CD14-positive monocyte (primary cell): ENCODE measurements at regions not wholly inside any gene's neighbourhood (a gene's known extent, or its start where the extent isn't known, plus 50 kb on each side); places are given as distances from the start of the nearest gene placed in this dataset.
A peak's percentile ranks its signal among the peaks of the same experiment; 100 is the strongest.

Source experiments
- DNase-seq, 3 donors: peaks; one replicate each; pipeline ENCODE4 v3.0.0-alpha.2; 2011 to 2022
- H2AFZ ChIP-seq: 2 replicates; pipeline ENCODE4 v1.6.0; 2012; ENCODE audit warnings: mild to moderate bottlenecking, low read depth, low read length, inconsistent platforms; ENCODE audit not compliant: insufficient read depth, poor library complexity, severe bottlenecking
- H3K27ac ChIP-seq, 2 donors: 1 replicate in 1 of 2; 2 replicates in 1 of 2; pipeline ENCODE4 v1.5.1; 2012 to 2013; ENCODE audit warnings: low read length in 2 of 2, control low read depth in 1 of 2, inconsistent platforms in 1 of 2, low read depth in 1 of 2, mild to moderate bottlenecking in 1 of 2
- H3K27me3 ChIP-seq, 2 donors: one replicate each; pipeline versions ENCODE4 v1.6.0 to v1.6.1; 2011 to 2013; ENCODE audit warnings: low read length in 2 of 2; ENCODE audit not compliant: control insufficient read depth in 2 of 2, insufficient read depth in 2 of 2
- H3K36me3 ChIP-seq, 2 donors: replicated peaks in 1 of 2; 1 replicate in 1 of 2; 2 replicates in 1 of 2; pipeline versions ENCODE4 v1.5.1 to v1.6.1; 2012 to 2013; ENCODE audit warnings: low read length in 2 of 2, control low read depth in 1 of 2, inconsistent platforms in 1 of 2, mild to moderate bottlenecking in 1 of 2; ENCODE audit not compliant: insufficient read depth in 2 of 2, control insufficient read depth in 1 of 2
- H3K4me1 ChIP-seq, 2 donors: 1 replicate in 1 of 2; 2 replicates in 1 of 2; pipeline versions ENCODE4 v1.5.1 to v1.6.1; 2012 to 2013; ENCODE audit warnings: low read length in 2 of 2, control low read depth in 1 of 2, inconsistent platforms in 1 of 2, mild to moderate bottlenecking in 1 of 2, moderate library complexity in 1 of 2; ENCODE audit not compliant: insufficient read depth in 2 of 2, control insufficient read depth in 1 of 2
- H3K4me2 ChIP-seq: replicated peaks from 2 replicates; pipeline ENCODE3; 2012; ENCODE audit warnings: low read length, moderate library complexity, mild to moderate bottlenecking; ENCODE audit not compliant: poor library complexity, severe bottlenecking; ENCODE audit errors: extremely low read depth
- H3K4me3 ChIP-seq, 3 experiments: fragments of 200-600 bp in 1 of 3; sonication (generic) in 1 of 3; replicated peaks in 1 of 3; 1 replicate in 2 of 3; 2 replicates in 1 of 3; pipeline ENCODE4 v1.5.1; 2011 to 2013; ENCODE audit warnings: low read length in 3 of 3, mild to moderate bottlenecking in 3 of 3, control low read depth in 2 of 3, low read depth in 2 of 3, inconsistent platforms in 1 of 3, moderate library complexity in 1 of 3
- H3K79me2 ChIP-seq: 2 replicates; pipeline ENCODE4 v1.6.0; 2012; ENCODE audit warnings: mild to moderate bottlenecking, control low read depth, inconsistent platforms, low read length, moderate library complexity; ENCODE audit not compliant: insufficient read depth
- H3K9ac ChIP-seq: 2 replicates; pipeline ENCODE4 v1.6.0; 2017; ENCODE audit warnings: low read length, mild to moderate bottlenecking; ENCODE audit not compliant: insufficient read depth, poor library complexity, severe bottlenecking
- H3K9me3 ChIP-seq, 2 donors: replicated peaks in 1 of 2; 1 replicate in 1 of 2; 2 replicates in 1 of 2; pipeline versions ENCODE4 v1.5.1 to v1.6.1; 2012 to 2013; ENCODE audit warnings: low read length in 2 of 2, control low read depth in 1 of 2; ENCODE audit not compliant: control insufficient read depth in 1 of 2, insufficient read depth in 1 of 2
- H4K20me1 ChIP-seq: 2 replicates; pipeline ENCODE4 v1.6.0; 2012; ENCODE audit warnings: mild to moderate bottlenecking, low read length, control low read depth, moderate library complexity; ENCODE audit not compliant: insufficient read depth
- H3K27ac Mint-ChIP-seq, 7 donors: one replicate each; pipeline ENCODE4 v1.8.0; 2020; ENCODE audit warnings: mild to moderate bottlenecking in 7 of 7, mixed read lengths in 7 of 7, moderate library complexity in 6 of 7, inconsistent platforms in 2 of 7
- H3K27me3 Mint-ChIP-seq, 3 donors: one replicate each; pipeline ENCODE4 v1.8.0; 2021 to 2022; ENCODE audit warnings: low read depth in 3 of 3, mild to moderate bottlenecking in 3 of 3, mixed read lengths in 3 of 3, moderate library complexity in 3 of 3, inconsistent platforms in 1 of 3
- H3K36me3 Mint-ChIP-seq, 2 donors: one replicate each; pipeline ENCODE4 v1.8.0; 2020; ENCODE audit warnings: mixed read lengths in 2 of 2, inconsistent platforms in 1 of 2, mild to moderate bottlenecking in 1 of 2
- H3K4me1 Mint-ChIP-seq: one replicate; pipeline ENCODE4 v1.8.0; 2020; ENCODE audit warnings: mild to moderate bottlenecking, mixed read lengths
- H3K4me3 Mint-ChIP-seq, 2 donors: one replicate each; pipeline ENCODE4 v1.8.0; 2020; ENCODE audit warnings: mild to moderate bottlenecking in 2 of 2, mixed read lengths in 2 of 2, moderate library complexity in 1 of 2
- H3K9me3 Mint-ChIP-seq, 7 donors: one replicate each; pipeline ENCODE4 v1.8.0; 2020 to 2022; ENCODE audit warnings: mixed read lengths in 7 of 7, mild to moderate bottlenecking in 6 of 7, moderate library complexity in 6 of 7, inconsistent platforms in 2 of 7
- CTCF ChIP-seq: fragments of 200-600 bp; IDR thresholded peaks from one replicate; pipeline ENCODE4 v1.8.0; 2022; ENCODE audit warnings: antibody characterized with exemption, mild to moderate bottlenecking
- WGBS: methylation state at CpG from one replicate; pipeline ENCODE4 v1.1.5; 2013; ENCODE audit warnings: missing lambda C conversion rate; ENCODE audit not compliant: insufficient coverage; 5-methylcytosine and 5-hydroxymethylcytosine counted together
- intact Hi-C, 2 donors: fragments of 100-400 bp; cut with micrococcal nuclease; formaldehyde crosslinking; loops; one replicate each; pipeline versions ENCODE4 v1.15.0 to v1.15.1; 2023

- Histone ChIP-seq H2AFZ (no peak overlapping the region), H3K9me3 (no peaks in the 10 kb centered on the region), H3K27me3 (no peaks in the 10 kb centered on the region), H3K36me3 (no peaks in the 10 kb centered on the region), H3K9ac (no peak overlapping the region), H3K27ac (no peak overlapping the region), H3K4me2 (peak overlapping the region; percentile 1), H3K4me1 (peaks cover 30 to 38% of the 10 kb centered on the region in 2 donors), H3K79me2 (no peaks in the 10 kb centered on the region), H3K4me3 (peak overlapping the region in 1 of 3 experiments; percentile 23), H4K20me1 (no peaks in the 10 kb centered on the region)
- no peak for DNase-seq
- WGBS, result 57% methylated on average over 5 of the region's 9 CpGs
- peaks cover 34% of the 10 kb centered on the region for H3K4me1 Mint-ChIP-seq
- TF ChIP-seq CTCF, result no peak
- intact Hi-C loops, result no loop called here
- H3K27me3 Mint-ChIP-seq, result peaks cover 0 to 2% (median 2%) of the 10 kb centered on the region in 3 donors
- H3K27ac Mint-ChIP-seq, result peak overlapping the region in 4 of 7 donors; percentile 10 to 69 (median 46)
- H3K9me3 Mint-ChIP-seq, result peaks cover 0 to 4% (median 0%) of the 10 kb centered on the region in 7 donors
- peaks cover 0 to 3% of the 10 kb centered on the region in 2 donors for H3K36me3 Mint-ChIP-seq
- no peak overlapping the region for H3K4me3 Mint-ChIP-seq
Measured at GRCh38 chr12:24741216-24741615, 207.7 kb downstream of the BCAT1 start.

GRCh38 chr12:24739106-24739779 is 209.7 kb downstream of the BCAT1 start:
- H3K27ac Mint-ChIP-seq, result no peak overlapping the region
- Histone ChIP-seq H3K27ac (no peak overlapping the region), H4K20me1 (no peaks in the 10 kb centered on the region), H2AFZ (no peak overlapping the region), H3K4me2 (no peak overlapping the region), H3K4me3 (no peak overlapping the region), H3K4me1 (peaks cover 30 to 38% of the 10 kb centered on the region in 2 donors), H3K9me3 (no peaks in the 10 kb centered on the region), H3K27me3 (no peaks in the 10 kb centered on the region), H3K9ac (no peak overlapping the region), H3K36me3 (no peaks in the 10 kb centered on the region), H3K79me2 (no peaks in the 10 kb centered on the region)
- H3K27me3 Mint-ChIP-seq, result peaks cover 0 to 3% (median 2%) of the 10 kb centered on the region in 3 donors
- intact Hi-C loops, result no loop called here
- no peaks in the 10 kb centered on the region for H3K36me3 Mint-ChIP-seq
- no peak for DNase-seq
- peaks cover 34% of the 10 kb centered on the region for H3K4me1 Mint-ChIP-seq
- WGBS, result no CpG with 5 or more reads among the region's 2 CpGs
- H3K9me3 Mint-ChIP-seq, result peaks cover 0 to 4% (median 0%) of the 10 kb centered on the region in 7 donors
- no peak overlapping the region for H3K4me3 Mint-ChIP-seq
- no peak for TF ChIP-seq CTCF
